ENCODE measurements at regions not wholly inside any gene's neighbourhood (a gene's known extent, or its start where the extent isn't known, plus 50 kb on each side); places are given as distances from the start of the nearest gene placed in this dataset.

- TF ChIP-seq CTCF (IDR thresholded peaks at IDR 0.05; ENCODE audit: borderline replicate concordance, extremely low read depth, low read length, poor library complexity, severe bottlenecking): no peak
- no peak for TF ChIP-seq EZH2 (IDR thresholded peaks at IDR 0.05; ENCODE audit: borderline replicate concordance, low read depth, low read length, severe bottlenecking)
Observed at GRCh38 chr4:181890911-181891310, 352.3 kb upstream of the TENM3 start.
